ENCODE measurements at regions not wholly inside any gene's neighbourhood (a gene's known extent, or its start where the extent isn't known, plus 50 kb on each side); places are given as distances from the start of the nearest gene placed in this dataset.

GRCh38 chr3:34275811-34276210 is 477.4 kb downstream of the PDCD6IP start:
- Histone ChIP-seq H3K27ac (replicated peaks) (no peak overlapping the region), H3K27me3 (ENCODE audit: insufficient read depth, poor library complexity, severe bottlenecking) (no peaks in the 10 kb centered on the region), H3K4me3 (replicated peaks; ENCODE audit: insufficient read depth, low read length) (no peak overlapping the region)
- TF ChIP-seq CTCF (IDR thresholded peaks at IDR 0.05; ENCODE audit: insufficient read depth, low read length) = no peak
- no peak for TF ChIP-seq POLR2AphosphoS5 (IDR thresholded peaks at IDR 0.05; ENCODE audit: low read depth)
- no peak for TF ChIP-seq REST (IDR thresholded peaks at IDR 0.05; ENCODE audit: insufficient replicate concordance, low read depth)
- TF ChIP-seq GABPA (IDR thresholded peaks at IDR 0.05; ENCODE audit: low read depth) = no peak
- no peak for TF ChIP-seq SPI1 (IDR thresholded peaks at IDR 0.05; ENCODE audit: borderline replicate concordance, low read depth)
- DNase-seq (ENCODE audit: low read depth in 1 of 2, low spot score in 1 of 2) = no peak

GRCh38 chr3:34276342-34276741 is 477.9 kb downstream of the PDCD6IP start:
- Histone ChIP-seq H3K27me3 (ENCODE audit: insufficient read depth, poor library complexity, severe bottlenecking) (no peaks in the 10 kb centered on the region), H3K27ac (replicated peaks) (no peak overlapping the region), H3K4me3 (replicated peaks; ENCODE audit: insufficient read depth, low read length) (no peak overlapping the region)
- TF ChIP-seq GABPA (IDR thresholded peaks at IDR 0.05; ENCODE audit: low read depth) (no peak), REST (IDR thresholded peaks at IDR 0.05; ENCODE audit: insufficient replicate concordance, low read depth) (no peak), POLR2AphosphoS5 (IDR thresholded peaks at IDR 0.05; ENCODE audit: low read depth) (no peak), SPI1 (IDR thresholded peaks at IDR 0.05; ENCODE audit: borderline replicate concordance, low read depth) (no peak), CTCF (IDR thresholded peaks at IDR 0.05; ENCODE audit: insufficient read depth, low read length) (no peak)
- no peak for DNase-seq (ENCODE audit: low read depth in 1 of 2, low spot score in 1 of 2)

- Histone ChIP-seq H3K27me3 (ENCODE audit: insufficient read depth, poor library complexity, severe bottlenecking) (no peaks in the 10 kb centered on the region), H3K4me3 (replicated peaks; ENCODE audit: insufficient read depth, low read length) (no peak overlapping the region), H3K27ac (replicated peaks) (no peak overlapping the region)
- DNase-seq (ENCODE audit: low read depth in 1 of 2, low spot score in 1 of 2) = no peak
- TF ChIP-seq POLR2AphosphoS5 (IDR thresholded peaks at IDR 0.05; ENCODE audit: low read depth) = no peak
- no peak for TF ChIP-seq REST (IDR thresholded peaks at IDR 0.05; ENCODE audit: insufficient replicate concordance, low read depth)
- no peak for TF ChIP-seq SPI1 (IDR thresholded peaks at IDR 0.05; ENCODE audit: borderline replicate concordance, low read depth)
- TF ChIP-seq CTCF (IDR thresholded peaks at IDR 0.05; ENCODE audit: insufficient read depth, low read length) = no peak
- no peak for TF ChIP-seq GABPA (IDR thresholded peaks at IDR 0.05; ENCODE audit: low read depth)
Measured at GRCh38 chr3:34277110-34277509, 478.7 kb downstream of the PDCD6IP start.

All from HL-60 (cell line).